ENCODE measurements at regions not wholly inside any gene's neighbourhood (a gene's known extent, or its start where the extent isn't known, plus 50 kb on each side); places are given as distances from the start of the nearest gene placed in this dataset.

GRCh38 chr14:105865904-105866840, 339.8 kb downstream of the TMEM121 start:
- peaks cover 0 to 3% of the 10 kb centered on the region in 2 donors for H3K36me3 ChIP-seq (ENCODE audit: control insufficient read depth in 2 of 2, insufficient read depth in 2 of 2, low read length in 2 of 2)
- H3K9me3 ChIP-seq (ENCODE audit: control insufficient read depth in 2 of 2, low read length in 2 of 2), result no peaks in the 10 kb centered on the region
- no peak overlapping the region for H3K9ac ChIP-seq (ENCODE audit: low read depth in 1 of 2, low read length in 2 of 2)
- no peaks in the 10 kb centered on the region for H3K4me1 ChIP-seq (ENCODE audit: control insufficient read depth in 2 of 2, insufficient read depth in 2 of 2, low read length in 2 of 2)
- no peak overlapping the region for H3K4me3 ChIP-seq (ENCODE audit: low read length in 2 of 2)
- H3K27ac ChIP-seq (ENCODE audit: low read depth in 2 of 2, low read length in 2 of 2), result no peak overlapping the region
- no peaks in the 10 kb centered on the region for H3K27me3 ChIP-seq (ENCODE audit: control insufficient read depth in 2 of 2, insufficient read depth in 2 of 2, low read length in 2 of 2)

- Histone ChIP-seq H3K27me3 (ENCODE audit: control insufficient read depth in 2 of 2, insufficient read depth in 2 of 2, low read length in 2 of 2) (no peaks in the 10 kb centered on the region), H3K4me3 (ENCODE audit: low read length in 2 of 2) (no peak overlapping the region), H3K36me3 (ENCODE audit: control insufficient read depth in 2 of 2, insufficient read depth in 2 of 2, low read length in 2 of 2) (peaks cover 0 to 3% of the 10 kb centered on the region in 2 donors), H3K27ac (ENCODE audit: low read depth in 2 of 2, low read length in 2 of 2) (no peak overlapping the region), H3K9ac (ENCODE audit: low read depth in 1 of 2, low read length in 2 of 2) (no peak overlapping the region), H3K4me1 (ENCODE audit: control insufficient read depth in 2 of 2, insufficient read depth in 2 of 2, low read length in 2 of 2) (no peaks in the 10 kb centered on the region), H3K9me3 (ENCODE audit: control insufficient read depth in 2 of 2, low read length in 2 of 2) (no peaks in the 10 kb centered on the region)
These were observed 340.5 kb downstream of the TMEM121 start for GRCh38 chr14:105866841-105867321.

DNA sequence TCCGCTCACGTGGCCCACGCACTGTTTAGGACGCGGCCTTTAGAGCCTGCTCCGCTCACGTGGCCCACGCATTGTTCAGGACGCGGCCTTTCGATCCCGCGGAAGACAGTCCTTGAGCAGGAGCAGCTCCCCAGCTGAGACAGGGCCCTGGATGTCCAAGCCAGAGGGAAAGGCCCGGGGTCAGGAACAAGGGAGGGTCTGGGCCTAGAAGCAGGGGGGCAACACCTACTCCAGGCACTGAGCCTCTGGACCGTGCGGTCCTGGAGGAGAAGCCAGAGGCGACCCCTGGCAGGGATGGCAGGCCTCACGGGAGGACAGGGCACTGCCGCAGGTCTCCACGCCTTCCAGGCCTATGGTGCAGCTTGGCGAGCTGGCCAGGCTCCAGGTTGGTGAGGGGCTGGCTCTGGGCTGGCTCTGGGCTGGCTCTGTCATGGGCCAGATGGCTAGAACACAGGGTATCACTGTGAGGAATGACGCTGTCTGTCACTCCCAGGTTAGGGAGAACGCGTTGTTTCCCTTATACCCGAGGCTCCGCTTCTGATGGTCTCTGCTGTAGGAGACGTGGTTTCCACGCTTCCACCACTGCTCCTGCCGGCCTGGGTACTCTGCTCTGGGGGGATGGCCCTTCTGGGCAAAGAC, 341.7 kb downstream of the TMEM121 start:
- no peaks in the 10 kb centered on the region for H3K9me3 ChIP-seq (ENCODE audit: control insufficient read depth in 2 of 2, low read length in 2 of 2)

DNA sequence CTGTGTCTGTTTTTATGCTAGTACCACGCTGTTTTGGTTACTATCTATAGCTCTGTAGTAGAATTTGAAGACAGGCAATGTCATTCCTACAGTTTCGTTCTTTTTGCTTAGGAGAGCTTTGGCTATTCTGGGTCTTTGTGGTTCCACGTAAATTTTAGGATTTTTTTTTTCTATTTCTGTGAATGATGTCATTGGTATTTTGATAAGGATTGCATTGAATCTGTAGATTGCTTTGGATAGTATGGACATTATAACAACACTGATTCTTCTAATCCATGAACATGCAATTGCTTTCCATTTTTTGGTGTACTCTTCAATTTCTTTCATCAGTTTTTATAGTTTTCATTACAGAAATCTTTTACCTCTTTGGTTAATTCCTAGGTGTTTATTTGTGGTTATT, 345.2 kb downstream of the TMEM121 start:
- peaks cover 0 to 3% of the 10 kb centered on the region in 2 donors for H3K27me3 ChIP-seq (ENCODE audit: control insufficient read depth in 2 of 2, insufficient read depth in 2 of 2, low read length in 2 of 2)
- no peaks in the 10 kb centered on the region for H3K4me1 ChIP-seq (ENCODE audit: control insufficient read depth in 2 of 2, insufficient read depth in 2 of 2, low read length in 2 of 2)
- H3K9me3 ChIP-seq (ENCODE audit: control insufficient read depth in 2 of 2, low read length in 2 of 2), result no peaks in the 10 kb centered on the region
- no peaks in the 10 kb centered on the region for H3K36me3 ChIP-seq (ENCODE audit: control insufficient read depth in 2 of 2, insufficient read depth in 2 of 2, low read length in 2 of 2)
- H3K4me3 ChIP-seq (ENCODE audit: low read length in 2 of 2), result no peak overlapping the region
- no peak overlapping the region for H3K27ac ChIP-seq (ENCODE audit: low read depth in 2 of 2, low read length in 2 of 2)
- no peak overlapping the region for H3K9ac ChIP-seq (ENCODE audit: low read depth in 1 of 2, low read length in 2 of 2)

More for the DNA sequence above, 341.7 kb downstream of the TMEM121 start:
- no peaks in the 10 kb centered on the region for H3K27me3 ChIP-seq (ENCODE audit: control insufficient read depth in 2 of 2, insufficient read depth in 2 of 2, low read length in 2 of 2)
- H3K27ac ChIP-seq (ENCODE audit: low read depth in 2 of 2, low read length in 2 of 2), result no peak overlapping the region
- no peak overlapping the region for H3K9ac ChIP-seq (ENCODE audit: low read depth in 1 of 2, low read length in 2 of 2)
- no peak overlapping the region for H3K4me3 ChIP-seq (ENCODE audit: low read length in 2 of 2)
- no peaks in the 10 kb centered on the region for H3K36me3 ChIP-seq (ENCODE audit: control insufficient read depth in 2 of 2, insufficient read depth in 2 of 2, low read length in 2 of 2)
- H3K4me1 ChIP-seq (ENCODE audit: control insufficient read depth in 2 of 2, insufficient read depth in 2 of 2, low read length in 2 of 2), result no peaks in the 10 kb centered on the region

DNA sequence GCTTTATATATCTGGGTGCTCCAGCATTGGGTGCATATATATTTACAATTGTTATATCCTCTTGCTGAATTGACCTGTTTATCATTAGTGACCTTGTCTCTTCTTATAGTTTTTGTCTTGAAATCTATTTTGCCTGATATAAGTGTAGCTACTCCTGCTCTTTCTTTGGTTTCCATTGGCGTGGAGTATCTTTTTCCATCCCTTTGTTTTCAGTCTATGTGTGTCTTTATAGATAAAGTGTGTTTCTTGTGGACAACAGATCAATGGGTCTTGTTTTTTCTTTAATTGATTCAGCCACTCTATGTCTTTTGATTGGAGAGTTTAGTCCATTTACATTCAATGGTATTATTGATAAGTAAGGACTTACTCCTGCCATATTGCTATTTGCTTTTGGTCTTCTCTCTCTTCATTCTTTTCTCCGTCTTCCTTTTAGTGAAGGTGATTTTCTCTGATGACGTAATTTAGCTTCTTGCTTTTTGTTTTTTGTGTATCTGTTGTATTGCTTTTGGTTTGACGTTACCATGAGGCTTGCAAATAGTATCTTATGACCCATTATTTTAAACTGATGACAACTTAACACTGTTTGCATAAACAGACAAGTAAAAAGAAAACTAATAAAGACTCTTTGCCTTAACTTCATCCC, 347.6 kb downstream of the TMEM121 start:
- Histone ChIP-seq H3K4me1 (ENCODE audit: control insufficient read depth in 2 of 2, insufficient read depth in 2 of 2, low read length in 2 of 2) (no peaks in the 10 kb centered on the region), H3K27me3 (ENCODE audit: control insufficient read depth in 2 of 2, insufficient read depth in 2 of 2, low read length in 2 of 2) (peaks cover 0 to 3% of the 10 kb centered on the region in 2 donors), H3K27ac (ENCODE audit: low read depth in 2 of 2, low read length in 2 of 2) (no peak overlapping the region)

GRCh38 chr14:105876158-105876557, 349.8 kb downstream of the TMEM121 start:
- Histone ChIP-seq H3K9me3 (ENCODE audit: control insufficient read depth in 2 of 2, low read length in 2 of 2) (no peaks in the 10 kb centered on the region), H3K4me1 (ENCODE audit: control insufficient read depth in 2 of 2, insufficient read depth in 2 of 2, low read length in 2 of 2) (no peaks in the 10 kb centered on the region), H3K4me3 (ENCODE audit: low read length in 2 of 2) (no peak overlapping the region), H3K27me3 (ENCODE audit: control insufficient read depth in 2 of 2, insufficient read depth in 2 of 2, low read length in 2 of 2) (peaks cover 0 to 3% of the 10 kb centered on the region in 2 donors), H3K36me3 (ENCODE audit: control insufficient read depth in 2 of 2, insufficient read depth in 2 of 2, low read length in 2 of 2) (no peaks in the 10 kb centered on the region), H3K9ac (ENCODE audit: low read depth in 1 of 2, low read length in 2 of 2) (no peak overlapping the region), H3K27ac (ENCODE audit: low read depth in 2 of 2, low read length in 2 of 2) (no peak overlapping the region)

More for the DNA sequence above, 347.6 kb downstream of the TMEM121 start:
- no peaks in the 10 kb centered on the region for H3K36me3 ChIP-seq (ENCODE audit: control insufficient read depth in 2 of 2, insufficient read depth in 2 of 2, low read length in 2 of 2)
- no peak overlapping the region for H3K4me3 ChIP-seq (ENCODE audit: low read length in 2 of 2)
- no peak overlapping the region for H3K9ac ChIP-seq (ENCODE audit: low read depth in 1 of 2, low read length in 2 of 2)
- H3K9me3 ChIP-seq (ENCODE audit: control insufficient read depth in 2 of 2, low read length in 2 of 2), result no peaks in the 10 kb centered on the region

- Histone ChIP-seq H3K4me3 (ENCODE audit: low read length in 2 of 2) (no peak overlapping the region), H3K4me1 (ENCODE audit: control insufficient read depth in 2 of 2, insufficient read depth in 2 of 2, low read length in 2 of 2) (no peaks in the 10 kb centered on the region), H3K9ac (ENCODE audit: low read depth in 1 of 2, low read length in 2 of 2) (no peak overlapping the region), H3K9me3 (ENCODE audit: control insufficient read depth in 2 of 2, low read length in 2 of 2) (no peaks in the 10 kb centered on the region), H3K36me3 (ENCODE audit: control insufficient read depth in 2 of 2, insufficient read depth in 2 of 2, low read length in 2 of 2) (no peaks in the 10 kb centered on the region), H3K27me3 (ENCODE audit: control insufficient read depth in 2 of 2, insufficient read depth in 2 of 2, low read length in 2 of 2) (peaks cover 0 to 3% of the 10 kb centered on the region in 2 donors), H3K27ac (ENCODE audit: low read depth in 2 of 2, low read length in 2 of 2) (no peak overlapping the region)
These were observed 350.4 kb downstream of the TMEM121 start for GRCh38 chr14:105876829-105877228.

DNA sequence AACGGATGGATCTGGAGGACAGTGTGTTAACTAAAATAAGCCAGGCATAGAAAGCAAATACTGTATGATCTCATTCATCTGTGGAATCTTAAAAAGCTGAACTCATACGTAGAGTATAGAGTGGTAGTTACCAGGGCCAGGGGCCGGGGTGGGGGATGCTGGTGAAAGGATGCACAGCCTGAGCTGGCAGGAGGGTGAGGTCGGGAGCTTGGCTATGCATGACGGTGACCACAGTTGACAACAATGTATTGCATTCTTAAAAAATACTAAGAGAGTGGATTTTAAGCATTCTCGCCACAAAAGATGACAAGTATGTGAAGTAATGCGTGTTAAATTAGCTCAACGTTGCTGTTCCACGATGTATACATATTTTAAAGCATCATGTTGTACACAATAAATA, 351.3 kb downstream of the TMEM121 start:
- Histone ChIP-seq H3K9me3 (ENCODE audit: control insufficient read depth in 2 of 2, low read length in 2 of 2) (no peaks in the 10 kb centered on the region), H3K9ac (ENCODE audit: low read depth in 1 of 2, low read length in 2 of 2) (no peak overlapping the region), H3K27me3 (ENCODE audit: control insufficient read depth in 2 of 2, insufficient read depth in 2 of 2, low read length in 2 of 2) (peaks cover 0 to 3% of the 10 kb centered on the region in 2 donors), H3K4me3 (ENCODE audit: low read length in 2 of 2) (no peak overlapping the region), H3K36me3 (ENCODE audit: control insufficient read depth in 2 of 2, insufficient read depth in 2 of 2, low read length in 2 of 2) (no peaks in the 10 kb centered on the region), H3K27ac (ENCODE audit: low read depth in 2 of 2, low read length in 2 of 2) (no peak overlapping the region), H3K4me1 (ENCODE audit: control insufficient read depth in 2 of 2, insufficient read depth in 2 of 2, low read length in 2 of 2) (no peaks in the 10 kb centered on the region)

DNA sequence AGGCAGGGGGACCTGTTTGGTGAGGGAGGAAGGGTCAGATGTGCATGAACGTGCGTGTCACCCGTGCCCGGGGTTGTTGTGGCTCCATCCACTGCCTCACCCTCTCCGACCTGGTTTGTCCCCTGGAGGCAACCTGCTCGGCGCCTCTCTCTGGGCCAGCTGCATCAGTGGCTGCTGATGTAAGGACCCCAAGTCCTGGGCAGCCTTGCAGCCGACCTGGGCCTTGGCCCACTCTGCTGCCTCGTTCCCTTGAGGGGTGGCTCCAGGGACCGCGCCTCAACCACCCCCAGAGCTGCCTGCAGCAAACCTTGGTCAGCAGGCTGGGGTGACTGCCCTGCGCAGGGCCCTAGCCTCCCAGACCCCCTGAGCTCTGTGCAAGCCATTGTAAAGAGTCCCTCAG, 351.7 kb downstream of the TMEM121 start:
- Histone ChIP-seq H3K4me1 (ENCODE audit: control insufficient read depth in 2 of 2, insufficient read depth in 2 of 2, low read length in 2 of 2) (no peaks in the 10 kb centered on the region), H3K27ac (ENCODE audit: low read depth in 2 of 2, low read length in 2 of 2) (no peak overlapping the region), H3K9me3 (ENCODE audit: control insufficient read depth in 2 of 2, low read length in 2 of 2) (no peaks in the 10 kb centered on the region), H3K9ac (ENCODE audit: low read depth in 1 of 2, low read length in 2 of 2) (no peak overlapping the region), H3K36me3 (ENCODE audit: control insufficient read depth in 2 of 2, insufficient read depth in 2 of 2, low read length in 2 of 2) (no peaks in the 10 kb centered on the region), H3K27me3 (ENCODE audit: control insufficient read depth in 2 of 2, insufficient read depth in 2 of 2, low read length in 2 of 2) (peaks cover 0 to 3% of the 10 kb centered on the region in 2 donors), H3K4me3 (ENCODE audit: low read length in 2 of 2) (no peak overlapping the region)

DNA sequence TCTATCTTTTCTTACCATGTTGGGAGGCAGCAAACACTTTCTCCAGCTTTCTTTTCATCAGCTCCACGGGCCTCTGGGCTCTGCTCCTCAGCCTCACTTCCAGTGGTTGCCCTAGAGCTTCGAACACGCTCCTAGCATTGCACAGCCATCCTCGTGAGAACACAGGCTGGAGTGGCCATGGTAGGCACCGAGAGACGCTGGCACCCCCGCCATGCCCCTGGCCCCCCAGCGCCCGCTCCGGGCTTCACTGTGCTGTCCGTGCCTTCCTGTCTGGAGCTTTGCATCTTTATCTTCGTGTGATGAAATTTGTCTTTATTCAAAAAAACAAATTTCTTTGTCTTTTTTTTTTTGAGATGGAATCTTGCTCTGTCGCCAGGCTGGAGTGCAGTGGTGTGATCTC, 352.2 kb downstream of the TMEM121 start:
- H3K9me3 ChIP-seq (ENCODE audit: control insufficient read depth in 2 of 2, low read length in 2 of 2), result no peaks in the 10 kb centered on the region
- H3K4me3 ChIP-seq (ENCODE audit: low read length in 2 of 2), result no peak overlapping the region
- no peaks in the 10 kb centered on the region for H3K4me1 ChIP-seq (ENCODE audit: control insufficient read depth in 2 of 2, insufficient read depth in 2 of 2, low read length in 2 of 2)
- H3K9ac ChIP-seq (ENCODE audit: low read depth in 1 of 2, low read length in 2 of 2), result no peak overlapping the region
- no peak overlapping the region for H3K27ac ChIP-seq (ENCODE audit: low read depth in 2 of 2, low read length in 2 of 2)
- H3K27me3 ChIP-seq (ENCODE audit: control insufficient read depth in 2 of 2, insufficient read depth in 2 of 2, low read length in 2 of 2), result peaks cover 0 to 3% of the 10 kb centered on the region in 2 donors
- no peaks in the 10 kb centered on the region for H3K36me3 ChIP-seq (ENCODE audit: control insufficient read depth in 2 of 2, insufficient read depth in 2 of 2, low read length in 2 of 2)
